ENCODE measurements at regions not wholly inside any gene's neighbourhood (a gene's known extent, or its start where the extent isn't known, plus 50 kb on each side); places are given as distances from the start of the nearest gene placed in this dataset.
"Not testable (repeated sequence)": the region's sequence is repeated elsewhere in the genome, so short reads cannot be mapped to it uniquely, and the experiment has no call there.

DNA sequence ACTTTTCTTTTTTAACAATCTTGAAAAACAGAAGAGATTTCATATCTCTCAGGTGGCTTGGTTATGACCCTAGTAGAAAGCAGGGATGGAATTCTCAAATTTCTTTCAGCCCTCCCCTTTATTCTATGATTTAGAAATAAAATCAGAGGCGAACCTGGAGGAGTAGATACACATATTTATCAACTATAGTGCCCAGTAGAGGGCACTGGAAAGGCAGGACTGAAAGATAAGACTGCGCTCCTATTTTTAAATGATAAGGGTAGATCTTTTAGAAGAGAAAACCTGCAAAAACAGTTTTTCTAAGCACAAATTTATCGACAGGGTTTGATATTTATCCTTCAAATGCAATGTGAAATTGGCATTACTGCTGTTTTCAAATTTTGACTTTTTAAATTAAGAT is 1296.6 kb downstream of the EPHA7 start:
- no peaks in the 10 kb centered on the region for H3K36me3 ChIP-seq (ENCODE audit: insufficient read depth, low read depth, low read length)
- H3K27ac ChIP-seq (ENCODE audit: low read length): no peak overlapping the region
- no peak overlapping the region for H3K4me3 ChIP-seq (ENCODE audit: low read length)
- no peak overlapping the region for H3K9ac ChIP-seq (ENCODE audit: low read depth, low read length)
- H3K27me3 ChIP-seq (ENCODE audit: insufficient read depth, low read length): no peaks in the 10 kb centered on the region
- H3K9me3 ChIP-seq (ENCODE audit: insufficient read depth, low read depth, low read length): no peaks in the 10 kb centered on the region
- peaks cover 12% of the 10 kb centered on the region; the same call in 1 of the 2 replicates for H3K4me1 ChIP-seq (ENCODE audit: insufficient read depth, low read length)

DNA sequence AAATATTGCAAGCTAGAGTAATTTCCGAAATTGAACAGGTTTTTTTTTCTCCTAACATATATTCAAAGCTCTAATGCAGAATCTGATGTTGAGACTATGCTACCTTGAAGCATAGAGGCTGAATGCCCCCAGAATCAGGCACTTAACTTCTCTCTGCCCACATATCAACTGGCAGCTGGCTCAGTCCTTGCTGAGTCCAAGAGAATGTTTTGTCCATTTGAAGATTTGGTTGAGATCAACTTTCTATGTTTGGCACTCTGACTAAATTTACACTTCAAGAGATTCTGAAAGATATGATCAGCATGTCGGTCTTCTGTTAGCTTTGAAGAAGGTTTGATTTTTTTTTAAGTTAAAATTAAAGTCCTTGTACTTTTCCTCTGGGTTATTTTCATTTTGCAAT is 1298.1 kb downstream of the EPHA7 start:
- H3K27ac ChIP-seq (ENCODE audit: low read length): no peak overlapping the region
- H3K9ac ChIP-seq (ENCODE audit: low read depth, low read length): no peak overlapping the region
- no peaks in the 10 kb centered on the region for H3K27me3 ChIP-seq (ENCODE audit: insufficient read depth, low read length)
- H3K9me3 ChIP-seq (ENCODE audit: insufficient read depth, low read depth, low read length): no peaks in the 10 kb centered on the region
- H3K4me3 ChIP-seq (ENCODE audit: low read length): no peak overlapping the region
- H3K36me3 ChIP-seq (ENCODE audit: insufficient read depth, low read depth, low read length): no peaks in the 10 kb centered on the region
- H3K4me1 ChIP-seq (ENCODE audit: insufficient read depth, low read length): peaks cover 12% of the 10 kb centered on the region; the same call in 1 of the 2 replicates

DNA sequence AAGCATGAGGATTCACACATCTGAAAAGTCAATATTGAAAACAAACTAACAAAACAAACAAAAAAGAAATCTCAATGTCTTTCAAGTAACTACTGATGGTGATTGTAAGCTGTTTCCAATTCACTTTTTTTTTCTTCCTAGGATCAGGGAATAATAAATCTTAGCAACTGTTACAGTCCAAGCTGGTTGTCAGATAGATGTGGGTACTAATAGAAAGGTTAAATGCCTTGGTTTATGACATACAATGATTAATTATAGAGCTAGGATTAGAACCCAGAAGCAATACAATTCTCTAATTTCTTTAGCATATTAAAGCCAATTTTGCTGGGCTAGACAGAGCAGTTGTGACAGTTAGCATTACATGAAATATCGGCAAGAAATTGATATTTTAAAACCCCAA is 1301.6 kb downstream of the EPHA7 start:
- H3K4me1 ChIP-seq (ENCODE audit: insufficient read depth, low read length): no peaks in the 10 kb centered on the region
- H3K9me3 ChIP-seq (ENCODE audit: insufficient read depth, low read depth, low read length): no peaks in the 10 kb centered on the region
- no peak overlapping the region for H3K27ac ChIP-seq (ENCODE audit: low read length)
- H3K4me3 ChIP-seq (ENCODE audit: low read length): no peak overlapping the region
- H3K27me3 ChIP-seq (ENCODE audit: insufficient read depth, low read length): no peaks in the 10 kb centered on the region
- H3K9ac ChIP-seq (ENCODE audit: low read depth, low read length): no peak overlapping the region
- H3K36me3 ChIP-seq (ENCODE audit: insufficient read depth, low read depth, low read length): no peaks in the 10 kb centered on the region

DNA sequence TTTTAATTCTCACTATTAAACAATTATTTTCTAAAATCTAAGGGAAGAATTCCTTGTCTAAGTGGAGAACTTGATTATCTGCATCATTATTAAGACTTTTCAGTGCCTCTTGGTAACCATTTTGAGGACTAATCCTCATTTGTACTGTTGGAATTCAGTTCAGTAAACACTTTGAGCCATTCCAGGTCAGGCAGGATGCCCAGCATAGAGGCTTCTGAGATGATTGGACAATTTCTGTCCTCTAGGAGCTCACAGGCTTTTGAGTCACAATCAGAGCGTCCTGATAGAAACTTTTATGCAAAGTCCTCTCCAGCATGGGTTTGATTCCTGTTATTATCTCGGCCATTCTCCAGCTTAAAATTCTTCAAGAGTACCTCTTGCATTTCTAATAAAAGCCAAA is 1304.6 kb downstream of the EPHA7 start:
- H3K4me3 ChIP-seq (ENCODE audit: low read length): no peak overlapping the region
- H3K27ac ChIP-seq (ENCODE audit: low read length): no peak overlapping the region
- H3K4me1 ChIP-seq (ENCODE audit: insufficient read depth, low read length): no peaks in the 10 kb centered on the region
- H3K27me3 ChIP-seq (ENCODE audit: insufficient read depth, low read length): no peaks in the 10 kb centered on the region
- no peaks in the 10 kb centered on the region for H3K9me3 ChIP-seq (ENCODE audit: insufficient read depth, low read depth, low read length)
- no peak overlapping the region for H3K9ac ChIP-seq (ENCODE audit: low read depth, low read length)
- no peaks in the 10 kb centered on the region for H3K36me3 ChIP-seq (ENCODE audit: insufficient read depth, low read depth, low read length)

DNA sequence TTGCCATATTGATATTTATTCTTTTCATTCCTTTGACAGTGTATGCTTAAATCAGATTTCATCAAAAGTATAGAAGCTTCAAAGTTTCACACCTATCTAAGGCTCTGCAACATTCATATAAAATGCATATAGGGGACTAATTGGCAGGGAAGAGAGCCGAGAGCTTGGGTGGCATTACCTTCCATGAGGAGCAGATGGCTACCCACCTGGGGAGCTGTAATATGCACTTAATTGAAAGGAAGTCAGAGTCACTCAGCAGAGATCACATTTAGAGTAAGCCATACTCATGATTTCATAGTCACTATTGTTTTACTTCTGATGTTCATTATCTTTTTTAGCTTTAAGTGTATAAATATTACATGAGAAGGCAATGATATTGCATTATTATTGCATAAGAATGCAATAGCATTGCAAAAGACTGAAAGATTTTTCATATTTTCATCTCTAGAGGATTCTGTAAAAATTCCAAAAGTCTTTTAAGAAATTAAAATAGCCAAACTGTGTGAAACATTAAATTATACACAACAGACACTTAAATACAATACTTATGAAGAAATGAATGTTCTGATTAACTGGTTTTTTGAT is 1305.2 kb downstream of the EPHA7 start:
- no peak overlapping the region for H3K9ac ChIP-seq (ENCODE audit: low read depth, low read length)
- H3K36me3 ChIP-seq (ENCODE audit: insufficient read depth, low read depth, low read length): no peaks in the 10 kb centered on the region
- no peaks in the 10 kb centered on the region for H3K27me3 ChIP-seq (ENCODE audit: insufficient read depth, low read length)
- no peak overlapping the region for H3K4me3 ChIP-seq (ENCODE audit: low read length)
- H3K9me3 ChIP-seq (ENCODE audit: insufficient read depth, low read depth, low read length): no peaks in the 10 kb centered on the region
- H3K27ac ChIP-seq (ENCODE audit: low read length): no peak overlapping the region
- no peaks in the 10 kb centered on the region for H3K4me1 ChIP-seq (ENCODE audit: insufficient read depth, low read length)

DNA sequence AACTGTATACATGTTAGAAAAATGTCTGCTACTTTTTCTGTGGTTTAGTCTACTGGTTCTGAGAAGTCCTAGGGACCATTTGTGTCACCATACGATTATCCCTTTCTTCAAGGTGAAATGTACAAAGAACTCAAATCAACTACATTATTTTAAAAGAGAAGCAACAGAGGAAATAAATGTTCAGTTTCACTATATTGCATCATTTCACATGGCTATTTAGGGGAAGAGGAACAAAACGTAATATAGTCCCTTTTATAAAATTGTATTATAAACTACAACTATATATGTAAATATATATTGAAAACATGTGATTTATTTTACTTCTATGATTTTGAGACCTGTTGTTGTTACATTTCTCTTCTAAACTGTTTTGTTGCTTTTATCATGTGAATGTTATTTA is 1308.0 kb downstream of the EPHA7 start:
- no peak overlapping the region for H3K27ac ChIP-seq (ENCODE audit: low read length)
- no peaks in the 10 kb centered on the region for H3K4me1 ChIP-seq (ENCODE audit: insufficient read depth, low read length)
- no peaks in the 10 kb centered on the region for H3K9me3 ChIP-seq (ENCODE audit: insufficient read depth, low read depth, low read length)
- H3K9ac ChIP-seq (ENCODE audit: low read depth, low read length): no peak overlapping the region
- H3K36me3 ChIP-seq (ENCODE audit: insufficient read depth, low read depth, low read length): no peaks in the 10 kb centered on the region
- H3K27me3 ChIP-seq (ENCODE audit: insufficient read depth, low read length): no peaks in the 10 kb centered on the region
- no peak overlapping the region for H3K4me3 ChIP-seq (ENCODE audit: low read length)

DNA sequence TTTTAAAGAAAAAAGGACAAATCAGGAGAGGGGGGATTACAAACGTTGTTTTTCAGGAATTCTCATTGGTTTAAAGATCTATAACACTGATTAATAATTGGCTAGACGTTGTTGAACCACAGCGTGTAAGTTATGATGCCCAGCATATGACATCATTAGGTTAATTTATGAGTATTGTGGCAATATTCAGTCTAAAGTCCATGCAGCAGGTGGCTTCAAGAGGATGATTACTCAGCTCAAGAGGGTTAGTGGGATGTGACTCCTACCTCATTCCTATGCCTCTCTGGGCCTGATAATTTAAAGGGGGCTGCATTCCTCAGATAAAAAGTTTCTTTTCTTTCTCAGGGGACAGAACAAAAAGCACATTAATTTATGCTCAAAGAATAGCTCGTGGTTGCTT is 1309.0 kb downstream of the EPHA7 start:
- Histone ChIP-seq H3K9me3 (ENCODE audit: insufficient read depth, low read depth, low read length) (no peaks in the 10 kb centered on the region), H3K27ac (ENCODE audit: low read length) (no peak overlapping the region), H3K36me3 (ENCODE audit: insufficient read depth, low read depth, low read length) (no peaks in the 10 kb centered on the region), H3K9ac (ENCODE audit: low read depth, low read length) (no peak overlapping the region), H3K4me3 (ENCODE audit: low read length) (no peak overlapping the region), H3K4me1 (ENCODE audit: insufficient read depth, low read length) (no peaks in the 10 kb centered on the region), H3K27me3 (ENCODE audit: insufficient read depth, low read length) (no peaks in the 10 kb centered on the region)

DNA sequence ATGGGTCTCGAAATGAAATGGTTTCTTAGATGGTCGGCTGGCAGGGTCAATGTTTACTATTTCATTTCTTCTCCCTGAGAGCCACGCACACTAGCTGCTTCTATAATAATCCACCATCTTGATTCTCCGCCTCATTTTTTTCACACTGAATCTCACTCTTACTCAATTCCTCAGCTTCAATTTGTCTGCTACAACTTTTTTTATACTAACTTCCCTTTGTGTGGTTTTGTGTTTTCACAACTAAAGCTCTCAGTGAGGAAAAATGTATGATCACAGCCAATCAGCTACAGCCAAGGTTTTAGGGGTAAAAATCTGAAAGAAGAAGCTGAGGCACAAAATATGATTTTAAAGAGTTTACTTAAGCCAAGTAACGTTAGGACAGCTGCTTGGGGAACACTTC is 1309.4 kb downstream of the EPHA7 start:
- no peaks in the 10 kb centered on the region for H3K9me3 ChIP-seq (ENCODE audit: insufficient read depth, low read depth, low read length)
- no peak overlapping the region for H3K4me3 ChIP-seq (ENCODE audit: low read length)
- H3K36me3 ChIP-seq (ENCODE audit: insufficient read depth, low read depth, low read length): no peaks in the 10 kb centered on the region
- no peaks in the 10 kb centered on the region for H3K4me1 ChIP-seq (ENCODE audit: insufficient read depth, low read length)
- no peaks in the 10 kb centered on the region for H3K27me3 ChIP-seq (ENCODE audit: insufficient read depth, low read length)
- H3K27ac ChIP-seq (ENCODE audit: low read length): no peak overlapping the region
- H3K9ac ChIP-seq (ENCODE audit: low read depth, low read length): no peak overlapping the region

DNA sequence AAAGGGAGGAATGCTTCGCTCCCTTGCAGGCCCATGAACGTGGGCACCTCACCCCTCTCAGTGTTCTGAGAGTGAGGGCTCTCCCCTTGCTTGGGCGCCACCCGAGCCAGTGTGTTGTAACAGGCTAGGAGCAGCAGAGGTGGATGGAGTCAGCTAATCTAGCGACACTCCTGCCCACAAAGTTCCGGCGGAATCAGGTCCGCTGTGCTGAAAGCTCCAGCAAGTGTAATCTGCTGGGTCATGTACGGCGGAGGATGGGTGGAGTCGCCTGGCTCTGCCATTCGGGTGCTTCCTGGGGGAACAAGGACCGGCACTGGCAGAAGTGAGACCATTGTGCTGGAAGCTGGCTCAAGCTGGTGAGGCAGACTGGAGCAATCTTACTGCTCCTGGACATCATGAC is 1310.1 kb downstream of the EPHA7 start:
- Histone ChIP-seq H3K4me1 (ENCODE audit: insufficient read depth, low read length) (no peaks in the 10 kb centered on the region), H3K9me3 (ENCODE audit: insufficient read depth, low read depth, low read length) (no peaks in the 10 kb centered on the region), H3K36me3 (ENCODE audit: insufficient read depth, low read depth, low read length) (no peaks in the 10 kb centered on the region), H3K4me3 (ENCODE audit: low read length) (no peak overlapping the region), H3K27me3 (ENCODE audit: insufficient read depth, low read length) (no peaks in the 10 kb centered on the region), H3K9ac (ENCODE audit: low read depth, low read length) (no peak overlapping the region), H3K27ac (ENCODE audit: low read length) (no peak overlapping the region)

DNA sequence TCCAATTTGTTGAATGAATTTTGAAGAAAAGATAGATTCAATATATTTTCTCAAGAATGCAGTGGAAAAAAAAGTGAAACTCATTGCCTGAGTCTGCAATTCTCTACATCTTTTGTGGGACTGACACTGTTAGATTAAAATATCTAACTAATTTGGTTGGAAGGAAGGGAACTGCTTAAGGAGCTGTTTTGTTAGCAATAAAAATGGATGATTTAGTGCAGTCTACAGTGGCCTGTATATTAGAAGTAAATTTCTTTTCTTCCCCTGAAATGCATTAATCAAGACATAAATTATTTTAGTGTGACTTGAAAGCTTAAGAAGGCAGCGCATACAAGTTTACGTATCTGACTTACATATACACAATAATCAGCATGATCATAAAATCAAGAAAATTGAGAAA is 1332.6 kb downstream of the EPHA7 start:
- Histone ChIP-seq H3K4me1 (ENCODE audit: insufficient read depth, low read length) (no peaks in the 10 kb centered on the region), H3K9ac (ENCODE audit: low read depth, low read length) (no peak overlapping the region), H3K27ac (ENCODE audit: low read length) (no peak overlapping the region), H3K27me3 (ENCODE audit: insufficient read depth, low read length) (no peaks in the 10 kb centered on the region), H3K4me3 (ENCODE audit: low read length) (no peak overlapping the region), H3K36me3 (ENCODE audit: insufficient read depth, low read depth, low read length) (no peaks in the 10 kb centered on the region), H3K9me3 (ENCODE audit: insufficient read depth, low read depth, low read length) (peaks cover 8% of the 10 kb centered on the region)

DNA sequence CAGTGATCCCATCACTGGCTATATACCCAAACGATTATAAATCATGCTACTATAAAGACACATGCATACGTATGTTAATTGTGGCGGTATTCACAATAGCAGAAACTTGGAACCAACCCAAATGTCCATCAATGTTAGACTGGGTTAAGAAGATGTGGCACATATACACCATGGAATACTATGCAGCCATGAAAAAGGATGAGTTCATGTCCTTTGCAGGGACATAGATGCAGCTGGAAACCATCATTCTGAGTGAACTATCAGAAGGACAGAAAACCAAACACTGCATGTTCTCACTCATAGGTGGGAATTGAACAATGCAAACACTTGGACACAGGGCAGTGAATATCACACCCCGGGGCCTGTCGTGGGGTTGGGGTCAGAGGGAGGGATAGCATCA is 1335.4 kb downstream of the EPHA7 start:
- not testable (repeated sequence) for H3K4me1 ChIP-seq (ENCODE audit: insufficient read depth, low read length); H3K9ac ChIP-seq (ENCODE audit: low read depth, low read length); H3K27me3 ChIP-seq (ENCODE audit: insufficient read depth, low read length); H3K36me3 ChIP-seq (ENCODE audit: insufficient read depth, low read depth, low read length); H3K27ac ChIP-seq (ENCODE audit: low read length); H3K4me3 ChIP-seq (ENCODE audit: low read length)
- peaks cover 15% of the 10 kb centered on the region for H3K9me3 ChIP-seq (ENCODE audit: insufficient read depth, low read depth, low read length)

DNA sequence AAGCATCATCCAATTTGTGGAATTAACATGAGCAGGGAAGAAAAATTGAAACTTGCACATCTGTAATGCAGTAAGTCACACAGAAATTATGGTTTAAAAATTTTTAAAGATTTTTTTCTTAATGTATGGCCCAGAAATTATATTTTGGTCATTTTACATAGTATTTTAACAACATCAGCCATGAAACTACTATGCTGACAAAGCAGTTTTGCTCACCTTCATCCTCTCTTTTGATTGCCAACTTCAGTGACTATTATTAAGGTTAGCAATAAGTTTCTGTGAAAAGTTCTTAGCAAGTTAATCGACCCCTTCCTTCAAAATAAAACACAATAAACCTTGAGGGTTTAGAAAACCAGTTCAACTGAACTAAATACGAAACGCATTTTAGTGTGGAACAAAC is 1347.0 kb downstream of the EPHA7 start:
- H3K36me3 ChIP-seq (ENCODE audit: insufficient read depth, low read depth, low read length): no peaks in the 10 kb centered on the region
- H3K4me1 ChIP-seq (ENCODE audit: insufficient read depth, low read length): no peaks in the 10 kb centered on the region
- H3K4me3 ChIP-seq (ENCODE audit: low read length): no peak overlapping the region
- H3K27ac ChIP-seq (ENCODE audit: low read length): no peak overlapping the region
- H3K9ac ChIP-seq (ENCODE audit: low read depth, low read length): no peak overlapping the region
- no peaks in the 10 kb centered on the region for H3K27me3 ChIP-seq (ENCODE audit: insufficient read depth, low read length)
- H3K9me3 ChIP-seq (ENCODE audit: insufficient read depth, low read depth, low read length): 0 out of 2 replicates have a peak, but pooled peaks cover 3% of the 10 kb centered on the region

DNA sequence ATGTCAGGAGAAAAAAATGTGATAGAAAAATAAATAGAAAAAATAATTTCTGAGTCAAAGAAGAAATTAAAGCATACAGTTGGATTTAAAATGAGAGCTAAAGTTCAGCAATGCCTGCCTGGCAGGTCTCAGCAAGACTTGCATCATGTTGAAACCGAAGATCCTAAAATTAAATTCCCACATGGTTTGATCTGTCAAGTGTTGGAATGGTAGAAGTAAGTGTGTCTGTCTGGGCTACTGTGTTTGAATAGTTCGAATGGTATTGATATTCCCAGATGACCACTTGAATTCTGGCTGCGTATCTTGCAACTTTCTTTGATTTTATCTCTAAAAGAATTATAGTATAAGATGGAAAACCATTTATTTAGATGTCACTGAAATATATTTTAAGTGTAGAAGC is 1349.6 kb downstream of the EPHA7 start:
- Histone ChIP-seq H3K36me3 (ENCODE audit: insufficient read depth, low read depth, low read length) (no peaks in the 10 kb centered on the region), H3K9ac (ENCODE audit: low read depth, low read length) (no peak overlapping the region), H3K27ac (ENCODE audit: low read length) (no peak overlapping the region), H3K9me3 (ENCODE audit: insufficient read depth, low read depth, low read length) (no peaks in the 10 kb centered on the region), H3K4me3 (ENCODE audit: low read length) (no peak overlapping the region), H3K27me3 (ENCODE audit: insufficient read depth, low read length) (no peaks in the 10 kb centered on the region), H3K4me1 (ENCODE audit: insufficient read depth, low read length) (no peaks in the 10 kb centered on the region)
